ENCODE measurements at regions not wholly inside any gene's neighbourhood (a gene's known extent, or its start where the extent isn't known, plus 50 kb on each side); places are given as distances from the start of the nearest gene placed in this dataset.

- TF ChIP-seq CTCF (IDR thresholded peaks at IDR 0.05; ENCODE audit: low read length) = no peak
- no peak for TF ChIP-seq EZH2 (optimal IDR thresholded peaks at IDR 0.05; ENCODE audit: low read depth, low read length)
- TF ChIP-seq EZH2phosphoT487 (IDR thresholded peaks at IDR 0.05; ENCODE audit: low read length) = no peak
Observed at GRCh38 chr3:104750581-104750980, 616.1 kb upstream of the ALCAM start.

Measured in MM.1S (cell line).